Immature natural killer cell (primary cell): ENCODE measurements at regions not wholly inside any gene's neighbourhood (a gene's known extent, or its start where the extent isn't known, plus 50 kb on each side); places are given as distances from the start of the nearest gene placed in this dataset.

Experiments used
- DNase-seq, 3 donors: peaks; one replicate each; pipeline ENCODE4 v3.0.0; 2022; ENCODE audit warnings: mixed read lengths in 1 of 3
- H3K27ac Mint-ChIP-seq, 6 donors: one replicate each; pipeline ENCODE4 v1.8.0; 2020; ENCODE audit warnings: mixed read lengths in 6 of 6, mild to moderate bottlenecking in 5 of 6, inconsistent platforms in 4 of 6, moderate library complexity in 3 of 6
- H3K27me3 Mint-ChIP-seq, 3 donors: one replicate each; pipeline ENCODE4 v1.8.0; 2020 to 2021; ENCODE audit warnings: low read depth in 3 of 3, mild to moderate bottlenecking in 3 of 3, mixed read lengths in 3 of 3, moderate library complexity in 3 of 3, inconsistent platforms in 1 of 3
- H3K36me3 Mint-ChIP-seq, 3 donors: one replicate each; pipeline ENCODE4 v1.8.0; 2020; ENCODE audit warnings: mixed read lengths in 3 of 3, inconsistent platforms in 2 of 3, mild to moderate bottlenecking in 2 of 3
- H3K4me1 Mint-ChIP-seq, 2 donors: one replicate each; pipeline ENCODE4 v1.8.0; 2020; ENCODE audit warnings: inconsistent platforms in 2 of 2, mild to moderate bottlenecking in 2 of 2, mixed read lengths in 2 of 2, moderate library complexity in 1 of 2
- H3K4me3 Mint-ChIP-seq, 5 donors: one replicate each; pipeline ENCODE4 v1.8.0; 2020; ENCODE audit warnings: mild to moderate bottlenecking in 5 of 5, mixed read lengths in 5 of 5, inconsistent platforms in 3 of 5, moderate library complexity in 3 of 5
- H3K9me3 Mint-ChIP-seq, 6 donors: one replicate each; pipeline ENCODE4 v1.8.0; 2020; ENCODE audit warnings: mild to moderate bottlenecking in 6 of 6, mixed read lengths in 6 of 6, inconsistent platforms in 4 of 6, moderate library complexity in 3 of 6

GRCh38 chr2:66813525-66813924 is 378.6 kb downstream of the MEIS1 start:
- Mint-ChIP-seq H3K4me3 (no peak overlapping the region), H3K36me3 (no peaks in the 10 kb centered on the region), H3K27me3 (no peaks in the 10 kb centered on the region), H3K9me3 (peaks cover 0 to 10% (median under 1%) of the 10 kb centered on the region in 6 donors), H3K27ac (no peak overlapping the region), H3K4me1 (no peaks in the 10 kb centered on the region)
- DNase-seq, result no peak

GRCh38 chr2:66813976-66814375 is 379.1 kb downstream of the MEIS1 start:
- peaks cover 0 to 14% (median under 1%) of the 10 kb centered on the region in 6 donors for H3K9me3 Mint-ChIP-seq
- peaks cover 0 to 1% (median 0%) of the 10 kb centered on the region in 3 donors for H3K27me3 Mint-ChIP-seq
- H3K27ac Mint-ChIP-seq, result no peak overlapping the region
- no peaks in the 10 kb centered on the region for H3K36me3 Mint-ChIP-seq
- no peak for DNase-seq
- H3K4me3 Mint-ChIP-seq, result no peak overlapping the region
- no peaks in the 10 kb centered on the region for H3K4me1 Mint-ChIP-seq

GRCh38 chr2:66814916-66815315 is 380.0 kb downstream of the MEIS1 start:
- H3K27me3 Mint-ChIP-seq, result peaks cover 0 to 2% (median 0%) of the 10 kb centered on the region in 3 donors

GRCh38 chr2:66815886-66816285 is 381.0 kb downstream of the MEIS1 start:
- H3K4me3 Mint-ChIP-seq, result no peak overlapping the region

More at GRCh38 chr2:66814916-66815315, 380.0 kb downstream of the MEIS1 start:
- Mint-ChIP-seq H3K9me3 (peaks cover 0 to 22% (median under 1%) of the 10 kb centered on the region in 6 donors), H3K36me3 (no peaks in the 10 kb centered on the region), H3K4me3 (no peak overlapping the region), H3K27ac (no peak overlapping the region), H3K4me1 (no peaks in the 10 kb centered on the region)
- no peak for DNase-seq

GRCh38 chr2:66821168-66821567 is 386.2 kb downstream of the MEIS1 start:
- Mint-ChIP-seq H3K27ac (no peak overlapping the region), H3K4me3 (no peak overlapping the region), H3K36me3 (no peaks in the 10 kb centered on the region), H3K27me3 (peaks cover 0 to 2% (median 1%) of the 10 kb centered on the region in 3 donors), H3K4me1 (no peaks in the 10 kb centered on the region), H3K9me3 (peaks cover 0 to 17% (median 3%) of the 10 kb centered on the region in 6 donors)
- DNase-seq, result no peak

More at GRCh38 chr2:66815886-66816285, 381.0 kb downstream of the MEIS1 start:
- Mint-ChIP-seq H3K36me3 (no peaks in the 10 kb centered on the region), H3K27me3 (peaks cover 0 to 2% (median 0%) of the 10 kb centered on the region in 3 donors), H3K4me1 (no peaks in the 10 kb centered on the region), H3K27ac (no peak overlapping the region), H3K9me3 (peaks cover 0 to 22% (median under 1%) of the 10 kb centered on the region in 6 donors)
- no peak for DNase-seq

- H3K9me3 Mint-ChIP-seq, result peaks cover 0 to 17% (median 3%) of the 10 kb centered on the region in 6 donors
- no peaks in the 10 kb centered on the region for H3K36me3 Mint-ChIP-seq
- no peak overlapping the region for H3K4me3 Mint-ChIP-seq
- no peaks in the 10 kb centered on the region for H3K4me1 Mint-ChIP-seq
- H3K27me3 Mint-ChIP-seq, result peaks cover 0 to 2% (median 1%) of the 10 kb centered on the region in 3 donors
- H3K27ac Mint-ChIP-seq, result no peak overlapping the region
- no peak for DNase-seq
These were observed 387.3 kb downstream of the MEIS1 start for GRCh38 chr2:66822186-66822585.

GRCh38 chr2:66824926-66825325 is 390.0 kb downstream of the MEIS1 start:
- Mint-ChIP-seq H3K27me3 (peaks cover 0 to 1% (median 0%) of the 10 kb centered on the region in 3 donors), H3K9me3 (peaks cover 0 to 5% (median 3%) of the 10 kb centered on the region in 6 donors), H3K4me3 (no peak overlapping the region), H3K27ac (no peak overlapping the region), H3K36me3 (no peaks in the 10 kb centered on the region), H3K4me1 (no peaks in the 10 kb centered on the region)
- DNase-seq, result no peak

GRCh38 chr2:66827851-66828250 is 392.9 kb downstream of the MEIS1 start:
- Mint-ChIP-seq H3K27me3 (peaks cover 0 to 2% (median 0%) of the 10 kb centered on the region in 3 donors), H3K36me3 (no peaks in the 10 kb centered on the region), H3K4me3 (no peak overlapping the region), H3K9me3 (peaks cover 0 to 13% (median 0%) of the 10 kb centered on the region in 6 donors), H3K4me1 (no peaks in the 10 kb centered on the region), H3K27ac (no peak overlapping the region)
- DNase-seq, result no peak

- H3K9me3 Mint-ChIP-seq, result peaks cover 0 to 13% (median 0%) of the 10 kb centered on the region in 6 donors
- H3K36me3 Mint-ChIP-seq, result no peaks in the 10 kb centered on the region
- H3K4me1 Mint-ChIP-seq, result no peaks in the 10 kb centered on the region
- H3K4me3 Mint-ChIP-seq, result no peak overlapping the region
- DNase-seq, result no peak
- no peak overlapping the region for H3K27ac Mint-ChIP-seq
- peaks cover 0 to 3% (median 0%) of the 10 kb centered on the region in 3 donors for H3K27me3 Mint-ChIP-seq
These were observed 394.0 kb downstream of the MEIS1 start for GRCh38 chr2:66828876-66829275.

- H3K4me1 Mint-ChIP-seq, result no peaks in the 10 kb centered on the region
- no peak for DNase-seq
- no peak overlapping the region for H3K4me3 Mint-ChIP-seq
- H3K27me3 Mint-ChIP-seq, result peaks cover 0 to 2% (median 0%) of the 10 kb centered on the region in 3 donors
- no peak overlapping the region for H3K27ac Mint-ChIP-seq
- H3K36me3 Mint-ChIP-seq, result no peaks in the 10 kb centered on the region
- peaks cover 0 to 11% (median 0%) of the 10 kb centered on the region in 6 donors for H3K9me3 Mint-ChIP-seq
These were observed 396.0 kb downstream of the MEIS1 start for GRCh38 chr2:66830881-66831280.

- H3K36me3 Mint-ChIP-seq, result no peaks in the 10 kb centered on the region
- peaks cover 0 to 12% (median 1%) of the 10 kb centered on the region in 6 donors for H3K9me3 Mint-ChIP-seq
- H3K27me3 Mint-ChIP-seq, result peaks cover 0 to 4% (median 2%) of the 10 kb centered on the region in 3 donors
- DNase-seq, result no peak
- no peak overlapping the region for H3K27ac Mint-ChIP-seq
- H3K4me3 Mint-ChIP-seq, result no peak overlapping the region
- H3K4me1 Mint-ChIP-seq, result no peaks in the 10 kb centered on the region
These were observed 397.9 kb downstream of the MEIS1 start for GRCh38 chr2:66832646-66833435.

- Mint-ChIP-seq H3K4me3 (no peak overlapping the region), H3K36me3 (no peaks in the 10 kb centered on the region), H3K9me3 (peaks cover 0 to 12% (median 1%) of the 10 kb centered on the region in 6 donors), H3K27ac (no peak overlapping the region), H3K27me3 (peaks cover 0 to 5% (median 4%) of the 10 kb centered on the region in 3 donors), H3K4me1 (no peaks in the 10 kb centered on the region)
- DNase-seq, result no peak
These were observed 399.9 kb downstream of the MEIS1 start for GRCh38 chr2:66834859-66835258.

GRCh38 chr2:66836851-66837250 is 401.9 kb downstream of the MEIS1 start:
- no peak overlapping the region for H3K4me3 Mint-ChIP-seq
- H3K9me3 Mint-ChIP-seq, result peaks cover 0 to 12% (median 1%) of the 10 kb centered on the region in 6 donors
- H3K27me3 Mint-ChIP-seq, result peaks cover 0 to 5% (median 4%) of the 10 kb centered on the region in 3 donors
- no peaks in the 10 kb centered on the region for H3K36me3 Mint-ChIP-seq
- no peak for DNase-seq
- H3K27ac Mint-ChIP-seq, result no peak overlapping the region
- no peaks in the 10 kb centered on the region for H3K4me1 Mint-ChIP-seq

- no peaks in the 10 kb centered on the region for H3K4me1 Mint-ChIP-seq
- no peak overlapping the region for H3K27ac Mint-ChIP-seq
- H3K36me3 Mint-ChIP-seq, result no peaks in the 10 kb centered on the region
- peaks cover 0 to 5% (median under 1%) of the 10 kb centered on the region in 6 donors for H3K9me3 Mint-ChIP-seq
- DNase-seq, result no peak
- H3K27me3 Mint-ChIP-seq, result peaks cover 0 to 7% (median 3%) of the 10 kb centered on the region in 3 donors
- no peak overlapping the region for H3K4me3 Mint-ChIP-seq
These were observed 404.8 kb downstream of the MEIS1 start for GRCh38 chr2:66839551-66840320.
